NCI-H2081 treated with DMSO at 0.1 percent for 48 hours (cell line): ENCODE measurements at regions not wholly inside any gene's neighbourhood (a gene's known extent, or its start where the extent isn't known, plus 50 kb on each side); places are given as distances from the start of the nearest gene placed in this dataset.

Experiments
- DNase-seq: peaks from one replicate; lab custom pipeline; 2025; lab: John Stamatoyannopoulos, UW

- DNase-seq = no peak
These were observed 813.6 kb upstream of the MIR17HG start for GRCh38 chr13:90533866-90534265.

GRCh38 chr13:90534617-90535370, 812.7 kb upstream of the MIR17HG start:
- DNase-seq = no peak

- DNase-seq = no peak
These were observed 812.1 kb upstream of the MIR17HG start for GRCh38 chr13:90535421-90535820.

- DNase-seq = no peak
These were observed 809.4 kb upstream of the MIR17HG start for GRCh38 chr13:90538063-90538462.

- no peak for DNase-seq
These were observed 806.1 kb upstream of the MIR17HG start for GRCh38 chr13:90541346-90541745.

- DNase-seq = no peak
These were observed 804.5 kb upstream of the MIR17HG start for GRCh38 chr13:90542959-90543505.

GRCh38 chr13:90545070-90545840, 802.2 kb upstream of the MIR17HG start:
- no peak for DNase-seq

- DNase-seq = no peak
These were observed 800.2 kb upstream of the MIR17HG start for GRCh38 chr13:90547272-90547790.

GRCh38 chr13:90551253-90551652, 796.2 kb upstream of the MIR17HG start:
- no peak for DNase-seq

- no peak for DNase-seq
These were observed 794.8 kb upstream of the MIR17HG start for GRCh38 chr13:90552702-90553101.

GRCh38 chr13:90553159-90553558, 794.3 kb upstream of the MIR17HG start:
- no peak for DNase-seq

GRCh38 chr13:90557626-90558025, 789.9 kb upstream of the MIR17HG start:
- DNase-seq = no peak

- DNase-seq = no peak
These were observed 785.0 kb upstream of the MIR17HG start for GRCh38 chr13:90562443-90562842.

- no peak for DNase-seq
These were observed 783.4 kb upstream of the MIR17HG start for GRCh38 chr13:90564096-90564495.

GRCh38 chr13:90564566-90564965, 782.9 kb upstream of the MIR17HG start:
- no peak for DNase-seq

GRCh38 chr13:90565985-90566713, 781.3 kb upstream of the MIR17HG start:
- no peak for DNase-seq

GRCh38 chr13:90568165-90568564, 779.3 kb upstream of the MIR17HG start:
- DNase-seq = no peak

- no peak for DNase-seq
These were observed 771.4 kb upstream of the MIR17HG start for GRCh38 chr13:90576067-90576466.

- no peak for DNase-seq
These were observed 769.8 kb upstream of the MIR17HG start for GRCh38 chr13:90577726-90578125.

- DNase-seq = no peak
These were observed 762.1 kb upstream of the MIR17HG start for GRCh38 chr13:90585392-90585791.

GRCh38 chr13:90591260-90591926, 756.1 kb upstream of the MIR17HG start:
- no peak for DNase-seq

GRCh38 chr13:90591927-90592268, 755.6 kb upstream of the MIR17HG start:
- no peak for DNase-seq
